IMR-90 (cell line): ENCODE measurements at regions not wholly inside any gene's neighbourhood (a gene's known extent, or its start where the extent isn't known, plus 50 kb on each side); places are given as distances from the start of the nearest gene placed in this dataset.

Experiments
- ATAC-seq: fragments of 200-7000 bp; cut with Tn5 transposase; 2 replicates; pipeline ENCODE4 v1.9.1; 2020; ENCODE audit warnings: low read depth, mild to moderate bottlenecking, moderate library complexity
- BruUV-seq: library from RNA; stranded (reverse); fragments of 400-500 nt; replicated peaks from 2 replicates; lab custom pipeline; 2021; lab: Mats Ljungman, UMichigan
- CTCF ChIA-PET: fragments of 300-600 bp; formaldehyde crosslinking; extraction: SDS; loops from one replicate; lab custom pipeline; 2021; ENCODE audit warnings: antibody characterized with exemption; lab: Yijun Ruan, JAX
- POLR2A ChIA-PET: fragments of 300-600 bp; sonication (Branson Sonifier 250); formaldehyde crosslinking; loops from one replicate; lab custom pipeline; 2022; ENCODE audit warnings: antibody characterized with exemption; ENCODE audit not compliant: unreplicated experiment; lab: Charles Lee
- DNase-seq: peaks from one replicate; pipeline ENCODE4 v3.0.0; 2013
- H2AFZ ChIP-seq: replicated peaks from 2 replicates; pipeline ENCODE3; 2013; ENCODE audit warnings: low read length, mild to moderate bottlenecking; ENCODE audit not compliant: poor library complexity
- H2AK5ac ChIP-seq: 2 replicates; pipeline ENCODE4 v1.6.1; 2013; ENCODE audit warnings: low read depth, low read length, inconsistent platforms
- H2AK9ac ChIP-seq: replicated peaks from 2 replicates; pipeline ENCODE3; 2013; ENCODE audit warnings: mild to moderate bottlenecking, low read depth, low read length, moderate library complexity; ENCODE audit not compliant: poor library complexity
- H2BK120ac ChIP-seq: 2 replicates; pipeline ENCODE4 v1.6.1; 2013; ENCODE audit warnings: low read depth, low read length, inconsistent platforms
- H2BK15ac ChIP-seq: 3 replicates; pipeline ENCODE4 v1.6.1; 2013; ENCODE audit warnings: low read depth, low read length, inconsistent platforms
- H2BK20ac ChIP-seq: 2 replicates; pipeline ENCODE4 v1.6.1; 2013; ENCODE audit warnings: low read depth, mild to moderate bottlenecking, inconsistent platforms, low read length, moderate library complexity
- H2BK5ac ChIP-seq: 2 replicates; pipeline ENCODE4 v1.6.1; 2013; ENCODE audit warnings: mild to moderate bottlenecking, low read depth, low read length, inconsistent platforms; ENCODE audit not compliant: poor library complexity, severe bottlenecking
- H3K14ac ChIP-seq: replicated peaks from 2 replicates; pipeline ENCODE4 v1.6.1; 2013; ENCODE audit warnings: low read depth, low read length, inconsistent platforms
- H3K18ac ChIP-seq: 2 replicates; pipeline ENCODE4 v1.6.1; 2013; ENCODE audit warnings: low read depth, low read length, control low read depth
- H3K23ac ChIP-seq: 2 replicates; pipeline ENCODE4 v1.6.1; 2013; ENCODE audit warnings: low read depth, low read length, inconsistent platforms
- H3K27ac ChIP-seq: 2 replicates; pipeline ENCODE4 v1.5.1; 2013; ENCODE audit warnings: mild to moderate bottlenecking, control low read depth, low read length; ENCODE audit not compliant: insufficient read depth
- H3K27me3 ChIP-seq: 2 replicates; pipeline ENCODE4 v1.6.1; 2013; ENCODE audit warnings: low read length; ENCODE audit not compliant: control insufficient read depth, insufficient read depth
- H3K36me3 ChIP-seq: 2 replicates; pipeline ENCODE4 v1.6.1; 2013; ENCODE audit warnings: low read length, mixed read lengths; ENCODE audit not compliant: control insufficient read depth, insufficient read depth
- H3K4ac ChIP-seq: 2 replicates; pipeline ENCODE4 v1.6.1; 2013; ENCODE audit warnings: low read depth, low read length, inconsistent platforms
- H3K4me1 ChIP-seq: 2 replicates; pipeline ENCODE4 v1.6.1; 2013; ENCODE audit warnings: low read length, mixed read lengths; ENCODE audit not compliant: control insufficient read depth, insufficient read depth
- H3K4me2 ChIP-seq: 2 replicates; pipeline ENCODE4 v1.6.1; 2013; ENCODE audit warnings: low read depth, mild to moderate bottlenecking, control low read depth, low read length, moderate library complexity
- H3K4me3 ChIP-seq: 2 replicates; pipeline ENCODE4 v1.5.1; 2013; ENCODE audit warnings: low read depth, mild to moderate bottlenecking, control low read depth, low read length, moderate library complexity; ENCODE audit not compliant: insufficient read depth
- H3K56ac ChIP-seq: 2 replicates; pipeline ENCODE4 v1.6.1; 2013; ENCODE audit warnings: low read length, inconsistent platforms; ENCODE audit not compliant: insufficient read depth; ENCODE audit errors: extremely low read depth
- H3K79me1 ChIP-seq, 2 experiments: 2 replicates each; pipeline ENCODE4 v1.6.1; 2013; ENCODE audit warnings: low read length in 2 of 2, inconsistent platforms in 1 of 2, low read depth in 1 of 2
- H3K9ac ChIP-seq: 2 replicates; pipeline ENCODE4 v1.6.1; 2013; ENCODE audit warnings: low read depth, low read length, control low read depth
- H3K9me1 ChIP-seq: 2 replicates; pipeline ENCODE4 v1.6.1; 2013; ENCODE audit warnings: low read length, inconsistent platforms; ENCODE audit not compliant: insufficient read depth
- H3K9me3 ChIP-seq: 2 replicates; pipeline ENCODE4 v1.6.1; 2013; ENCODE audit warnings: low read length; ENCODE audit not compliant: control insufficient read depth, insufficient read depth
- H4K20me1 ChIP-seq: 2 replicates; pipeline ENCODE4 v1.6.1; 2013; ENCODE audit warnings: low read length, inconsistent platforms; ENCODE audit not compliant: insufficient read depth
- H4K5ac ChIP-seq: 2 replicates; pipeline ENCODE4 v1.6.1; 2013; ENCODE audit warnings: mild to moderate bottlenecking, low read depth, low read length, control low read depth
- H4K8ac ChIP-seq, 2 experiments: 2 replicates each; pipeline ENCODE4 v1.6.1; 2013; ENCODE audit warnings: low read depth in 2 of 2, low read length in 2 of 2, control low read depth in 1 of 2, inconsistent platforms in 1 of 2
- H4K91ac ChIP-seq: 2 replicates; pipeline ENCODE4 v1.6.1; 2013; ENCODE audit warnings: low read depth, low read length, inconsistent platforms; ENCODE audit not compliant: insufficient read depth
- CEBPB ChIP-seq: IDR thresholded peaks from 2 replicates; pipeline ENCODE4 v1.6.1; 2012; ENCODE audit warnings: low read depth, low read length, improper control_type of control experiment
- FOS ChIP-seq: fragments of 150-350 bp; IDR thresholded peaks from 2 replicates; pipeline ENCODE4 v1.6.1; 2016; ENCODE audit warnings: low read depth, low read length
- MAFK ChIP-seq: IDR thresholded peaks from 2 replicates; pipeline ENCODE4 v1.6.1; 2012; ENCODE audit warnings: low read depth, low read length, improper control_type of control experiment
- MAZ ChIP-seq: IDR thresholded peaks from 2 replicates; pipeline ENCODE4 v1.6.1; 2012; ENCODE audit warnings: low read depth, mild to moderate bottlenecking, low read length, improper control_type of control experiment, moderate library complexity, borderline replicate concordance
- MXI1 ChIP-seq: IDR thresholded peaks from 2 replicates; pipeline ENCODE4 v1.6.1; 2012; ENCODE audit warnings: low read depth, mild to moderate bottlenecking, low read length, moderate library complexity, borderline replicate concordance
- NFE2L2 ChIP-seq: fragments of 150-350 bp; IDR thresholded peaks from 2 replicates; pipeline ENCODE4 v1.6.1; 2016; ENCODE audit warnings: low read depth, mild to moderate bottlenecking, low read length
- POLR2A ChIP-seq: IDR thresholded peaks from 2 replicates; pipeline ENCODE4 v1.6.1; 2012; ENCODE audit warnings: mild to moderate bottlenecking, low read depth, low read length
- RCOR1 ChIP-seq: IDR thresholded peaks from 2 replicates; pipeline ENCODE4 v1.6.1; 2012; ENCODE audit warnings: mild to moderate bottlenecking, low read length, improper control_type of control experiment; ENCODE audit not compliant: insufficient replicate concordance
- SMC3 ChIP-seq: fragments of 150-350 bp; IDR thresholded peaks from 2 replicates; pipeline ENCODE4 v1.6.1; 2016; ENCODE audit warnings: low read depth, mild to moderate bottlenecking, antibody characterized with exemption, low read length, moderate library complexity
- WGBS, 2 experiments: methylation state at CpG; one replicate each; pipeline versions ENCODE4 v1.1.5 to v1.1.7; 2013; ENCODE audit warnings: missing lambda C conversion rate in 2 of 2; ENCODE audit not compliant: insufficient read length in 1 of 2; ENCODE audit errors: extremely low coverage in 2 of 2; 5-methylcytosine and 5-hydroxymethylcytosine counted together
- dilution Hi-C: fragments of 300-500 bp; cut with HindIII; formaldehyde crosslinking; loops from one replicate; pipeline ENCODE4 v1.14.3; 2018; ENCODE audit warnings: low sequenced_read_pairs; ENCODE audit not compliant: unreplicated experiment
- in situ Hi-C: fragments of 300-500 bp; cut with MboI; formaldehyde crosslinking; loops from 3 replicates; pipeline ENCODE4 v1.14.3; 2019; ENCODE audit warnings: low sequenced_read_pairs, inconsistent platforms, mixed read lengths
- intact Hi-C: fragments of 100-400 bp; cut with micrococcal nuclease; formaldehyde crosslinking; loops from 2 replicates; pipeline ENCODE4 v1.10.0; 2022
- TF ChIP-seq, protein P1 (sequence below): fragments of 150-350 bp; IDR thresholded peaks from 2 replicates; pipeline ENCODE4 v1.6.1; 2017; ENCODE audit warnings: mild to moderate bottlenecking, antibody characterized with exemption, low read length, low read depth

DNA sequence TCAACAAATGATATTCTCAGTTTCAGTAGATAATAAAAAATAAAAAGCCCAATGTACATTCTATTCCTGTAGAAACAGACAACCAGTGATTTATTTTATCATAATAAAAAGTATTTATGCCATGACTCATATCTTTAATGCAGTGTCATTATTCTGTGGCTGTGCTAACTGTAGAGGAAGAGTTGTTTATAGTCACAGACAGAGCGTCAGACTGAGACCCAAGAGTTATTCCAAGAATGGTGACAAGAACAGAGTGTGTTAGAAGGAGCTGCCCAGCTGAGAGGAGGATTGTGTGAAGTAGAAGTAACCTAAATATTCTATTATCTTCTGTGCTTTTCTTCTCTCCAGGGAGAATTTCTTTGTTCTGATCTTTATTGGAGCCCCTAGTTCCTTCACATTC lies 210.7 kb downstream of the PPP1R2C start:
- Histone ChIP-seq H3K23ac (no peak overlapping the region), H4K5ac (no peak overlapping the region), H3K79me1 (no peaks in the 10 kb centered on the region), H4K20me1 (no peaks in the 10 kb centered on the region), H3K4me3 (no peak overlapping the region), H3K14ac (no peak overlapping the region), H3K18ac (no peak overlapping the region), H4K91ac (no peak overlapping the region), H3K9me1 (no peaks in the 10 kb centered on the region), H2BK120ac (no peak overlapping the region), H2BK5ac (no peak overlapping the region), H3K4me2 (no peak overlapping the region), H3K4me1 (no peaks in the 10 kb centered on the region), H2AFZ (no peak overlapping the region), H2AK5ac (no peak overlapping the region), H3K56ac (no peak overlapping the region), H4K8ac (no peak overlapping the region), H2AK9ac (no peak overlapping the region), H2BK20ac (no peak overlapping the region), H3K9me3 (no peaks in the 10 kb centered on the region), H2BK15ac (no peak overlapping the region), H3K36me3 (no peaks in the 10 kb centered on the region), H3K9ac (no peak overlapping the region), H3K27ac (no peak overlapping the region), H3K4ac (no peak overlapping the region), H3K27me3 (peaks cover 2% of the 10 kb centered on the region; the same call in 1 of the 2 replicates)
- dilution Hi-C loops (no loop called here), in situ Hi-C loops (no loop called here), intact Hi-C loops (no loop called here)
- DNase-seq (no peak), ATAC-seq (no peak)
- ChIA-PET CTCF (no interaction called here), POLR2A (no interaction called here)
- no CpG with 5 or more reads among the region's 1 CpG for whole genome bisulfite sequencing, 2 experiments
- no TSS peak for BruUV-seq
- TF ChIP-seq NFE2L2 (no peak), POLR2A (no peak), RCOR1 (no peak), MAFK (no peak), CEBPB (no peak), SMC3 (no peak), FOS (no peak), MXI1 (no peak), MAZ (no peak)
- TF ChIP-seq, protein P1, sequence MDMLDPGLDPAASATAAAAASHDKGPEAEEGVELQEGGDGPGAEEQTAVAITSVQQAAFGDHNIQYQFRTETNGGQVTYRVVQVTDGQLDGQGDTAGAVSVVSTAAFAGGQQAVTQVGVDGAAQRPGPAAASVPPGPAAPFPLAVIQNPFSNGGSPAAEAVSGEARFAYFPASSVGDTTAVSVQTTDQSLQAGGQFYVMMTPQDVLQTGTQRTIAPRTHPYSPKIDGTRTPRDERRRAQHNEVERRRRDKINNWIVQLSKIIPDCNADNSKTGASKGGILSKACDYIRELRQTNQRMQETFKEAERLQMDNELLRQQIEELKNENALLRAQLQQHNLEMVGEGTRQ: no peak
